Neural cell (in vitro differentiated cells): ENCODE measurements at regions not wholly inside any gene's neighbourhood (a gene's known extent, or its start where the extent isn't known, plus 50 kb on each side); places are given as distances from the start of the nearest gene placed in this dataset.

Source experiments
- H2AFZ ChIP-seq: fragments of 200-600, 300-800 bp; sonication (generic), shearing (Covaris generic); 2 replicates; pipeline ENCODE4 v1.6.0; 2014; ENCODE audit warnings: low read depth, mild to moderate bottlenecking, antibody characterized with exemption, low read length, moderate library complexity
- H3F3A ChIP-seq: fragments of 200-600 bp; shearing (Covaris generic); 2 replicates; pipeline ENCODE4 v1.6.1; 2016; ENCODE audit warnings: mild to moderate bottlenecking, moderate library complexity, mixed read lengths, antibody characterized with exemption, low read length; ENCODE audit not compliant: insufficient read depth, poor library complexity, severe bottlenecking
- H3K27ac ChIP-seq: fragments of 200-600, 300-800 bp; sonication (generic), shearing (Covaris generic); 2 replicates; pipeline ENCODE4 v1.5.1; 2014; ENCODE audit warnings: mild to moderate bottlenecking, low read length, moderate library complexity
- H3K27me3 ChIP-seq: fragments of 300-800, 200-600 bp; sonication (generic), shearing (Covaris generic); 2 replicates; pipeline ENCODE4 v1.6.0; 2014; ENCODE audit warnings: mild to moderate bottlenecking, low read depth, low read length, moderate library complexity; ENCODE audit not compliant: insufficient read depth
- H3K36me3 ChIP-seq: fragments of 300-800, 200-600 bp; sonication (generic), shearing (Covaris generic); 2 replicates; pipeline ENCODE4 v1.5.1; 2014; ENCODE audit warnings: mild to moderate bottlenecking, antibody characterized with exemption, low read length, moderate library complexity; ENCODE audit not compliant: insufficient read depth
- H3K4me2 ChIP-seq: fragments of 300-800, 200-600 bp; sonication (generic), shearing (Covaris generic); 2 replicates; pipeline ENCODE4 v1.6.0; 2014; ENCODE audit warnings: mild to moderate bottlenecking, low read length
- H3K4me3 ChIP-seq: fragments of 300-800, 200-600 bp; sonication (generic), shearing (Covaris generic); 2 replicates; pipeline ENCODE4 v1.5.1; 2014; ENCODE audit warnings: mild to moderate bottlenecking, low read length, moderate library complexity
- H3K79me2 ChIP-seq: fragments of 200-600 bp; shearing (Covaris generic); replicated peaks from 2 replicates; pipeline ENCODE4 v1.6.0; 2014; ENCODE audit warnings: mild to moderate bottlenecking, low read length, moderate library complexity; ENCODE audit not compliant: insufficient read depth
- H3K9ac ChIP-seq: fragments of 300-800, 200-600 bp; sonication (generic), shearing (Covaris generic); 2 replicates; pipeline ENCODE4 v1.6.1; 2016; ENCODE audit warnings: mild to moderate bottlenecking, low read length, mixed read lengths
- H3K9me2 ChIP-seq: fragments of 200-600 bp; shearing (Covaris generic); 2 replicates; pipeline ENCODE4 v1.6.1; 2016; ENCODE audit warnings: mild to moderate bottlenecking, low read length, mixed read lengths; ENCODE audit not compliant: insufficient read depth
- H3K9me3 ChIP-seq: fragments of 200-600, 300-800 bp; sonication (generic), shearing (Covaris generic); 2 replicates; pipeline ENCODE4 v1.6.1; 2016; ENCODE audit warnings: mild to moderate bottlenecking, mixed run types, low read length, moderate library complexity, mixed read lengths
- H4K20me1 ChIP-seq: fragments of 200-600 bp; shearing (Covaris generic); 2 replicates; pipeline ENCODE4 v1.6.1; 2016; ENCODE audit warnings: mild to moderate bottlenecking, mixed run types; ENCODE audit not compliant: insufficient read depth
- CTCF ChIP-seq: fragments of 450-650 bp; IDR thresholded peaks from 2 replicates; pipeline ENCODE4 v1.5.1; 2014; ENCODE audit warnings: antibody characterized with exemption, mild to moderate bottlenecking, moderate library complexity; ENCODE audit not compliant: poor library complexity, severe bottlenecking
- EP300 ChIP-seq: fragments of 450-650 bp; conservative IDR thresholded peaks from 2 replicates; pipeline ENCODE4 v1.6.1; 2014; ENCODE audit warnings: antibody characterized with exemption, mild to moderate bottlenecking, moderate library complexity; ENCODE audit not compliant: poor library complexity, severe bottlenecking
- EZH2 ChIP-seq: fragments of 200-600, 300-800 bp; shearing (Covaris generic), sonication (generic); IDR thresholded peaks from 2 replicates; pipeline ENCODE4 v1.6.1; 2014; ENCODE audit warnings: antibody characterized with exemption, low read length, borderline replicate concordance, mild to moderate bottlenecking; ENCODE audit not compliant: insufficient read depth, poor library complexity, severe bottlenecking
- MXI1 ChIP-seq: fragments of 450-650 bp; conservative IDR thresholded peaks from 2 replicates; pipeline ENCODE4 v1.6.1; 2014; ENCODE audit warnings: antibody characterized with exemption, mild to moderate bottlenecking; ENCODE audit not compliant: poor library complexity, severe bottlenecking
- POLR2AphosphoS5 ChIP-seq: IDR thresholded peaks from 2 replicates; pipeline ENCODE4 v1.6.1; 2012
- RAD21 ChIP-seq: fragments of 450-650 bp; conservative IDR thresholded peaks from 2 replicates; pipeline ENCODE4 v1.6.1; 2014; ENCODE audit warnings: antibody characterized with exemption, mild to moderate bottlenecking, moderate library complexity
- SMC3 ChIP-seq: fragments of 450-650 bp; conservative IDR thresholded peaks from 2 replicates; pipeline ENCODE4 v1.6.1; 2014; ENCODE audit warnings: antibody characterized with exemption, mild to moderate bottlenecking, moderate library complexity; ENCODE audit not compliant: poor library complexity
- TAF1 ChIP-seq: IDR thresholded peaks from 2 replicates; pipeline ENCODE4 v1.6.1; 2012; ENCODE audit warnings: low read depth
- TF ChIP-seq, protein P1 (sequence below): IDR thresholded peaks from 2 replicates; pipeline ENCODE4 v1.6.1; 2012; ENCODE audit warnings: borderline replicate concordance

DNA sequence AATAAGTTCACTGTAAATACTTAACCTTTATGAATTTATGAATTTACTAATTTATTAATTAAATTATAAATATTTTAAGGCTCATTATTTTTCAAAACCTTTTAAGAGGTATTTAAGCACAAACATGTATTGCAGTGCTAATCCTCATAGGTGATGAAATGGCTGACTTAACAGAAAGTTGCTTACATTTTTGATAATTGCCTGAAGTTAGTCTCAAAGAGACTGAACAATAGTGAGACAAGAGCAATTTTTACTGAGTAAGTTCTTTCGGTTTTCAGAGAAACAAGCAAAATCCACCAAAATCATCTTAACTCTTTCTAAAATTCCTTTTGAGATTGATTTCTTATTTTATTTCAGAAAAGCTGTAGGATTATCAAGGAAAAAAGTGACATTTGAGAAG is 137.3 kb upstream of the VGLL2 start:
- no peak overlapping the region for H3K4me2 ChIP-seq
- no peak overlapping the region for H3K9ac ChIP-seq
- TF ChIP-seq, protein P1, sequence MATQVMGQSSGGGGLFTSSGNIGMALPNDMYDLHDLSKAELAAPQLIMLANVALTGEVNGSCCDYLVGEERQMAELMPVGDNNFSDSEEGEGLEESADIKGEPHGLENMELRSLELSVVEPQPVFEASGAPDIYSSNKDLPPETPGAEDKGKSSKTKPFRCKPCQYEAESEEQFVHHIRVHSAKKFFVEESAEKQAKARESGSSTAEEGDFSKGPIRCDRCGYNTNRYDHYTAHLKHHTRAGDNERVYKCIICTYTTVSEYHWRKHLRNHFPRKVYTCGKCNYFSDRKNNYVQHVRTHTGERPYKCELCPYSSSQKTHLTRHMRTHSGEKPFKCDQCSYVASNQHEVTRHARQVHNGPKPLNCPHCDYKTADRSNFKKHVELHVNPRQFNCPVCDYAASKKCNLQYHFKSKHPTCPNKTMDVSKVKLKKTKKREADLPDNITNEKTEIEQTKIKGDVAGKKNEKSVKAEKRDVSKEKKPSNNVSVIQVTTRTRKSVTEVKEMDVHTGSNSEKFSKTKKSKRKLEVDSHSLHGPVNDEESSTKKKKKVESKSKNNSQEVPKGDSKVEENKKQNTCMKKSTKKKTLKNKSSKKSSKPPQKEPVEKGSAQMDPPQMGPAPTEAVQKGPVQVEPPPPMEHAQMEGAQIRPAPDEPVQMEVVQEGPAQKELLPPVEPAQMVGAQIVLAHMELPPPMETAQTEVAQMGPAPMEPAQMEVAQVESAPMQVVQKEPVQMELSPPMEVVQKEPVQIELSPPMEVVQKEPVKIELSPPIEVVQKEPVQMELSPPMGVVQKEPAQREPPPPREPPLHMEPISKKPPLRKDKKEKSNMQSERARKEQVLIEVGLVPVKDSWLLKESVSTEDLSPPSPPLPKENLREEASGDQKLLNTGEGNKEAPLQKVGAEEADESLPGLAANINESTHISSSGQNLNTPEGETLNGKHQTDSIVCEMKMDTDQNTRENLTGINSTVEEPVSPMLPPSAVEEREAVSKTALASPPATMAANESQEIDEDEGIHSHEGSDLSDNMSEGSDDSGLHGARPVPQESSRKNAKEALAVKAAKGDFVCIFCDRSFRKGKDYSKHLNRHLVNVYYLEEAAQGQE = no peak
- TF ChIP-seq MXI1 (no peak), EZH2 (no peak), RAD21 (no peak), TAF1 (no peak), EP300 (no peak), SMC3 (no peak)
- H2AFZ ChIP-seq = no peak overlapping the region
- no peaks in the 10 kb centered on the region for H3K79me2 ChIP-seq
- peaks cover 4% of the 10 kb centered on the region for H3K27me3 ChIP-seq
- H3K9me3 ChIP-seq = no peaks in the 10 kb centered on the region
- no peak overlapping the region for H3K27ac ChIP-seq
- no peak overlapping the region for H3K4me3 ChIP-seq
- H3F3A ChIP-seq = no peaks in the 10 kb centered on the region
- no peaks in the 10 kb centered on the region for H3K9me2 ChIP-seq
- no peaks in the 10 kb centered on the region for H3K36me3 ChIP-seq
- no peaks in the 10 kb centered on the region for H4K20me1 ChIP-seq

- H3K4me3 ChIP-seq = no peak overlapping the region
- peaks cover 4% of the 10 kb centered on the region for H3K27me3 ChIP-seq
- no peaks in the 10 kb centered on the region for H3K9me3 ChIP-seq
- no peak for TF ChIP-seq POLR2AphosphoS5
- TF ChIP-seq MXI1 = no peak
- TF ChIP-seq TAF1 = no peak
- TF ChIP-seq, protein P1 = no peak
- no peak for TF ChIP-seq CTCF
- no peak for TF ChIP-seq EZH2
- TF ChIP-seq RAD21 = no peak
- TF ChIP-seq EP300 = no peak
- no peak for TF ChIP-seq SMC3
- H3K9me2 ChIP-seq = no peaks in the 10 kb centered on the region
- no peaks in the 10 kb centered on the region for H3F3A ChIP-seq
- H2AFZ ChIP-seq = no peak overlapping the region
- no peak overlapping the region for H3K4me2 ChIP-seq
- H3K36me3 ChIP-seq = no peaks in the 10 kb centered on the region
- no peaks in the 10 kb centered on the region for H3K79me2 ChIP-seq
- H4K20me1 ChIP-seq = no peaks in the 10 kb centered on the region
- H3K27ac ChIP-seq = no peak overlapping the region
- H3K9ac ChIP-seq = no peak overlapping the region
These were observed 135.2 kb upstream of the VGLL2 start for GRCh38 chr6:117130125-117130524.
